Stimulated activated naive CD4-positive, alpha-beta T cell treated with Interleukin-2 at 50 U/mL for 16 hours (primary cell): ENCODE measurements at regions not wholly inside any gene's neighbourhood (a gene's known extent, or its start where the extent isn't known, plus 50 kb on each side); places are given as distances from the start of the nearest gene placed in this dataset.
"Not testable (repeated sequence)": the region's sequence is repeated elsewhere in the genome, so short reads cannot be mapped to it uniquely, and the experiment has no call there.

Experiments
- DNase-seq: peaks from one replicate; lab custom pipeline; 2025; lab: John Stamatoyannopoulos, UW

DNA sequence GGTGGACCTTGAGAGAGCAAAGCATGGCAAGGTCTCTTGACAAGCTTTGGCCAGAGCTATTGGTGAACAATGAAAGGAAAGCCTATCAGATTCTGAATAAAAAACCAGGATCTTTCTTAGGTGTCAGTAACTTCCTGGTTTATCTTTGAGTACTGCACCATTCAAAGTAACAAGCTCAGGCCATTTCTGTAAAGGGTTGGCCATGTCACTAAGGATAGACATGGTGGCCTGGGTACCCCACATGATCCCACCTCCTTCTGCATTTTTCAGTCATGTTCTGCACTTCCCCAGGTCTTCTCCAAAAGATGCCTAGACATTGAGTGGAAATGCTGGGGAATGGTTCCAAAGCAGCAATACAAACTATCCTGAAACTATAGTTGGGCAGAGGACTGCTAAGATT lies 242.0 kb downstream of the ARHGAP12 start:
- DNase-seq: no peak

DNA sequence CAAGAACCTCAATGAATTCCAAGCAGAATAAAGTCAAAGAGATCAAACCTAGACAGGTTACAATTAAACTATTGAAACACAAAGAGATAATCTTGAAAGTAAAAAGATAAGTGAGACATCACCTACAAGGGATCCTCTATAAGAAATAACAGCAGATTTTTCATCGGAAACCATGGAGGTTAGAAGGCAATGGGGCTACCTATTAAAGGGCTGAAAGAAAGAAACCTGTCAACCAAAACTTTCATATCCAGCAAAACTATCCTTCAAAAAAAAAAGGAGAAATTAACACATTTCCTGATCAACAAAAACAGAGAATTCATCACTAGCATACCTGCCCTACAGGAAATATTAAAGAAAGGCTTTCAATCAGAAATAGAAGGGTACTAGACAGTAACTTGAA lies 244.9 kb downstream of the ARHGAP12 start:
- no peak for DNase-seq

DNA sequence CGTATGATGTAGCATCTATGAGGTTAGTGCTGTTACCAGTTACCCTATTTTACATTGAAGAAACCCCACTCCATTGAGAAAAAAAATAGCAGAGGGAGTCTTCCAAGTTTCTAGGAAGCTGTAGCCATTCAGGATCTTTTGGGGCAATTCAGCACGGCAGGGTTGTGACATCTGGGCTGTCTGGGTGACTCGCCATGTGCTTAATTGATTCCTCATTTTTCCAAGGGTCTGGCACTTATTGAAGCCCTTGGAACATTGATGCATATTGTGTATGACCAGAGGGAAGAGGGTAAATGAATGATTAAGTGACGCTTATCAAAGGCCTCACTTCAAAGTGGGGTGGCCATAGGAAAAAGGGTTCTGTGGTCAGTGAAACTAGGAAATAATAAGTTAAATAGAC lies 248.7 kb downstream of the ARHGAP12 start:
- DNase-seq: no peak

DNA sequence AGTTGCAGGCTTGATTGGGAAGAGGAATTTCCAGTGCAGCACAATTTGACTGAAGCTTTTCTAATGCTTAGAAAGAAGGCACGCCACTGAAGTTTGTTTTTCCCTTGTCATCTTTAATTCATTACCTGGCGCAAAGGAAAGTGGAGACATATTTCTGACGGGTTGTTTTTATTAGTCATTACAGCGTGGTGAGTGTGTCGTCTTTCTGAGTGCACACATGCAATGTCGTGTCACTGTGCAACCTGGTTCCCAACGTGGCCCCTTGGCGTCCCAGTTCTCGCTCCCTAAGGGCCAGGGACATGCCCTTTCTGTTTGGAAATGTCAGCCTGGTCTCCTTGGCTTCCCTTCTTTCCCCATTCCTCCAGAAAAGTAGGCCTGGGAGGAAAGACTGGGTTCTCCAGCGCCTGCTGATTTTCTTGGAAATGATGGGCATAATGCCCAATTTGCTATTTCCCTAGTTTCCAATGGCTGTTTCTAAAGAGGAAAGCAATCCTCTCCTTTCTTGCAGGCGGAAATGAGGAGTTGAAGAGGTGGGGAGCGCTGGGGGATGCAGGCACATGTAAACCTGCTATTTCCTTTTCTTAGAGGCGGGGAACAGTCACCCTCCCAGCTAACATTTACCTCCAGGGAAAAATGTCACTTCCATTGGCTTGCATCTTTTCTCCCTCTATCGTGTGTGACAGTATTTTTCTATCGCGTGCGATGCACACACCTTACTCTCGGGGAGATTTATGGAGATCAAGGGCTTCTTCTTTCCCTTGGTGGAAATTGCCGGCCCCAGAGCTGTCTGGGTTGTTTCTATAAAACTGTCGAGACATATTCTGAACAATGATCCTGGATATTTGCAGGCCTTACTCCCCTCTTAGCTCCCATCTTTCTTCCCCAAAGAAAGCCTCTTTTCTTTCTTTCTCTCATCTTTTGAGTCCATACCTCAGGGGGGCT lies 249.8 kb downstream of the ARHGAP12 start:
- DNase-seq: no peak

GRCh38 chr10:31678139-31678536 lies 250.5 kb downstream of the ARHGAP12 start:
- no peak for DNase-seq

GRCh38 chr10:31677195-31678138 lies 251.2 kb downstream of the ARHGAP12 start:
- DNase-seq: no peak

GRCh38 chr10:31675726-31676125 lies 252.9 kb downstream of the ARHGAP12 start:
- DNase-seq: no peak

- DNase-seq: no peak
These were observed 259.3 kb downstream of the ARHGAP12 start for GRCh38 chr10:31669357-31669756.

DNA sequence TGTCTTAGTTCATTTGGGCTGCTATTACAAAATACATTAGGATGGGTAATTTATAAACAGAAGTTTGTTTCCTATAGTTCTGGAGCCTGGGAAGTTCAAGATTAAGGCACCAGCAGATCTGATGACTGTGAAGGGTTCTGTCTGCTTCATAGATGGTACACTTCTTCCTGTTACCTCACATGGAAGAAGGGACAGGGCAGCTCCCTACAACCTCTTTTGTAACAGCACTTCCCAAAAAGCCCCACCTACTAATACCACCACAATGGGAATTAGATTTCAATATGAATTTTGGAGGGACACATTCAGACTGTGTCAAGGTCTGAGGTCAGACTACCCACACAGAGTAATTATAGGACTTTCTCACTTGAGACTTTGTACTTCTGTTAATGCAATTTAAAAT lies 260.3 kb downstream of the ARHGAP12 start:
- no peak for DNase-seq

GRCh38 chr10:31665764-31666279 lies 262.8 kb downstream of the ARHGAP12 start:
- not testable (repeated sequence) for DNase-seq

GRCh38 chr10:31664803-31665202 lies 263.8 kb downstream of the ARHGAP12 start:
- DNase-seq: no peak

- not testable (repeated sequence) for DNase-seq
These were observed 264.6 kb downstream of the ARHGAP12 start for GRCh38 chr10:31664071-31664470.

DNA sequence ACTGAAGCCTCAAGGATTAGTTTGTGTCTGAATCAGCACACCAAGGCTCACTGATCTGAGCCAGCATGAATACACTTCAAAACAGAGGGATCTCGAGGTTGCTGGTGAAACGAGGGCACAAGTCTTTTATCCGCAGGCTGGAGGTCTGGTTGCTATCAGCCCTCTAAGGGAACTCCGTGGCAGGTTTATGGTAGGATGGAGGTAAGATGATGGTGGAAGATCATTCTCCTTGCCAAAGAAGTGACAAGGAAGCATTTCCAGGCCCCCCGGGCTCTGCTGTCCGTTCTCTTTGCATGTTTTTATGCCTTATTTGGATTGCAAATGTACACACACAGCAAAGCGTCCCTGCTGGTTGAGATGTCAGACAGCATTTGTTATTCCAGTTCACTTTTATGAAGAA lies 268.3 kb downstream of the ARHGAP12 start:
- DNase-seq: no peak

GRCh38 chr10:31659665-31660064 lies 269.0 kb downstream of the ARHGAP12 start:
- DNase-seq: no peak

DNA sequence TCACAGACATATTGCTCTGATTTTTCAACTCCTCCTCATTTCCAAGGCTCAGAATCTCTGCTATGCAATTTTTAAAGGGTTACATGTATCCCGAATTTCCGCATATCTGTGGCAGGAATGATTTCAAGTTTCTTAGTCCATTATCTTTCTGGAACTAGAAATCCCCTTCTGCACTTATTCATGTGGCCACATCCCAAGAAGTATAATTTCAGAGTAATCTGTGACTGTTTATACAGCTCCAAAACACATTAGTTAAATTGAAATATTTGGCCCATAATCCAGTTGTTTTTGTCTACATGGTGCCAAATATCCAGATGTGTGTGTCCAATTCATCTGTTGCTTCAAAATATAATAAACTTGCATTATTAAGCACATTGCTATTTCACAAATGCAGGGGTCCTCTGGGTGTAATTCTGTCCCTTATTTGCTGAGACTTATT lies 271.2 kb downstream of the ARHGAP12 start:
- no peak for DNase-seq

DNA sequence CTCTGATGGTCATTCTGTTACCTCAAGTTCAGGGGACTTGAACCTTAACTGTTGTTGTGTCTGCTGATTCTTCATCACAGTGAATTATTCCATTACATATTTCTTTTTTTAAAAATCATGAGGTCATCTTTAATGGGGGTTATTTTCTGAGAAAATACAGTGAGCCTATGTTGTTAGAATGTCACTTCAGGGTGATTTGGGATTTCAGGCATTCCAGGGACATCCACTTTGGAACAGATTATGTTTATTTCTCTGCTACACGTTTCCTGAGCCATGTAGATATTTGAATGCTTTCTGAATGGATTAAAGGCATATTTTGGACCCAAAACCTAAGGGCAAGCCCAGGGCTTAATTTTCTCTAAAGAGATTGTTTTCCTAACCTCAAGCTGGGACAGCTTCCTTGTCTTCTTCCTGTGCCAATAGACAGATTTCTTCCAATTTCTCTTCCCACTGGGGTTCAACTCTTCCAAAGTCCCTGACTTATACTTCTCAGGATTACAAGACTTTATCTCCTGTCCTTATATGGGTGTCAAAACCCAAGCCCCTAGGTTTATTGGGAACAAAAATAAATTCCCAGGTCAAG lies 271.7 kb downstream of the ARHGAP12 start:
- DNase-seq: no peak

DNA sequence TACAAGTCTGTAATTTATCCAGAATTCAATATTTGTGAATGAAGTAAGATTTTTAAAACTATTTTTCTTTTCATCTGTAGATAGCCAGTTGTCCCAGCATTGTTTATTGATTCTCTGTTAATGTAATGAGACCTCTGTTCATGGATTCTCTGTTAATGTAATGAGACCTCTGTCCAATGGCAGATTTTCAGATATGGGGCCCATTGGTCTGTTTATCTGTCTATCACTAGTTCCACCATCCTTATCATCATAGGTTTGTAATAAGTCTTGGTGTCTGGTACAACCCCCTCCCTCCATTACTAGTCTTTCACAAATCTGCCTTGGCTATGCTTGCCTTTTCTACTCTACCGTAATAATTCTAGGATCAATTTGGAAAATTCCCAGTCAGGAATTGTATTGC lies 276.6 kb downstream of the ARHGAP12 start:
- no peak for DNase-seq

GRCh38 chr10:31650010-31650409 lies 278.6 kb downstream of the ARHGAP12 start:
- no peak for DNase-seq

GRCh38 chr10:31648966-31649365 lies 279.7 kb downstream of the ARHGAP12 start:
- no peak for DNase-seq

DNA sequence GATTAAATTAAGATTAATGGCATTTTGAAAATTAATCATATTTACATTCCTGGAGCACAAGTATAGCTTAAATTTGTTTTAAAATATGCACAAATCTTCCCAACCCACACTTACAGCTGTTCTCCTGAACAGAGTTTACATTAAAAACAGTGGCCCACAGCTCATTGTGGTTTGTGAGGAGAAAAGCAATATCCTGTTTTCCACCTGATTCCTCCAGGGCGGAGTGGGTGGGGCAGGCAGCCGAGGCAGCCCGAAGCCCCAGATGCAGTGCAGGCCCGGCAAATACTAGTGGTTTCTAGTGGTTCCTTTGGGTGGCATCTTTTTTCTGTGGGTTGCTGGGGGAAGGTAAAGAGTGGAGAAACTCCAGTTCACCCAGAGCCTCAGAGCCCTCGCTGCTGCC lies 280.8 kb downstream of the ARHGAP12 start:
- no peak for DNase-seq

DNA sequence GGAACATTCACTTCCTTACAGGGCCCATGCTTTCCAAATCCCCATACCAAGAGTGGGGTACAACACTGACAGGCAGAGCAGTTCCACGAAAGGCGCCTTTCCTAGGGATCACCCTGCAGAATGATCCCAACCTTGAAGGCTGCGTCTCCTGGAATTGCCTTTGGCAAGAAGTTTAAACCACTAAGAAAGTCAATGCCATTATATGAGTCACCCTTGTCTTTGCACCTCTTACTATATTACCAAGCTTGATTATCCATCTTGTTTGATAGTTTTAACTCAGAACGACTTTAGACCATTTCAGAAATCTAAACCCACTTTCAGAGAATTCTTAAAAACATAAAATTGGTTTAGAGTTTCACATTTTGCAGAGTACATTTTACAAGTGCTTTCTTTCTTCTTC lies 282.1 kb downstream of the ARHGAP12 start:
- DNase-seq: no peak

DNA sequence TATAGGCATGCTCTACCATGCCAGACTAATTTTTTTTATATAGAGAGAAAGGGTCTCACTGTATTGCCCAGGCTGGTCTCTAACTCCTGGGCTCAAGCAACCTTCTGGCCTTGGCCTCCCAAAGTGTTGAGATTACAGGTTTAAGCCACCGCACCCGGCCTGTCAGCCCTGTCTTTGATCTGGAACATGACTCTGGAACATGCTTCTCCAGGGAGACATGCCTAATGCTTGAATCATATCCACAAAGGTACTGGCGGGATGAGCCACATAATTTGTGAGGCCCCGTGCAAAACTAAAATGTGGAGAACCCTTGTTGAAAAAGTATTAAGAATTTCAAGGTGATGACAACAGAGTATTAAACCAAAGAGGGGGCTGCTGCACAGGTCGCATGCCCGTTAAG lies 282.8 kb downstream of the ARHGAP12 start:
- no peak for DNase-seq
